Gastrocnemius medialis (tissue), 4 donors: ENCODE measurements at regions not wholly inside any gene's neighbourhood (a gene's known extent, or its start where the extent isn't known, plus 50 kb on each side); places are given as distances from the start of the nearest gene placed in this dataset.

Source experiments
- POLR2A ChIP-seq, 2 donors: fragments of 450-650 bp; IDR thresholded peaks; one replicate each; pipeline ENCODE4 v1.6.1; 2017; ENCODE audit warnings: antibody characterized with exemption in 2 of 2, mild to moderate bottlenecking in 2 of 2, moderate library complexity in 2 of 2
- TF ChIP-seq, protein P1 (sequence below), 5 experiments: fragments of 450-650 bp in 3 of 5; fragments of 200-600 bp in 2 of 5; sonication (generic) in 2 of 5; IDR thresholded peaks in 4 of 5; conservative IDR thresholded peaks in 1 of 5; 1 replicate in 4 of 5; 2 replicates in 1 of 5; pipeline ENCODE4 v1.5.1; 2016 to 2019; ENCODE audit warnings: antibody characterized with exemption in 5 of 5, mild to moderate bottlenecking in 3 of 5, moderate library complexity in 3 of 5

DNA sequence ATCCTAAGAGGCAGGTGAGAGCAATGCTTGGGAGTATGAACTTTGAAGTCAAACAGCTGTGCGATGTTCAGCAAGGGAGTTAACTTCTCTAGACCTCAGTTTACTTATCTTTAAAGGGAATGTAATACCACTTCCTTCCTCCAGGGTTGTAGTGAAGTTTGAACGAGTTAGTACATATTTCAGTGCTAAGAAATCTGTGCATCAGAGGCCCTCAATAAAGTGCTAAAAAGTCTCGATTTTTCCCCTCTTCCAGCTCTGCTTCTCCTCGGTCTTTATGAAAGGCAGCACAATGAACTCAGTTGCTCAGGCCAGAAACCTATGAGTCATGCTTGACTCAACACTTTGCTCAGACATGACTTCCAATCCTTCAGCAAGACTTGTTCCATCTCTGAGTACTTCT is 418.9 kb downstream of the MDFIC start:
- TF ChIP-seq, protein P1, sequence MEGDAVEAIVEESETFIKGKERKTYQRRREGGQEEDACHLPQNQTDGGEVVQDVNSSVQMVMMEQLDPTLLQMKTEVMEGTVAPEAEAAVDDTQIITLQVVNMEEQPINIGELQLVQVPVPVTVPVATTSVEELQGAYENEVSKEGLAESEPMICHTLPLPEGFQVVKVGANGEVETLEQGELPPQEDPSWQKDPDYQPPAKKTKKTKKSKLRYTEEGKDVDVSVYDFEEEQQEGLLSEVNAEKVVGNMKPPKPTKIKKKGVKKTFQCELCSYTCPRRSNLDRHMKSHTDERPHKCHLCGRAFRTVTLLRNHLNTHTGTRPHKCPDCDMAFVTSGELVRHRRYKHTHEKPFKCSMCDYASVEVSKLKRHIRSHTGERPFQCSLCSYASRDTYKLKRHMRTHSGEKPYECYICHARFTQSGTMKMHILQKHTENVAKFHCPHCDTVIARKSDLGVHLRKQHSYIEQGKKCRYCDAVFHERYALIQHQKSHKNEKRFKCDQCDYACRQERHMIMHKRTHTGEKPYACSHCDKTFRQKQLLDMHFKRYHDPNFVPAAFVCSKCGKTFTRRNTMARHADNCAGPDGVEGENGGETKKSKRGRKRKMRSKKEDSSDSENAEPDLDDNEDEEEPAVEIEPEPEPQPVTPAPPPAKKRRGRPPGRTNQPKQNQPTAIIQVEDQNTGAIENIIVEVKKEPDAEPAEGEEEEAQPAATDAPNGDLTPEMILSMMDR (IDR thresholded peaks at IDR 0.05 in 4 of 5, conservative IDR thresholded peaks at IDR 0.05 in 1 of 5): no peak
- TF ChIP-seq POLR2A (IDR thresholded peaks at IDR 0.05): no peak
